ENCODE measurements at regions not wholly inside any gene's neighbourhood (a gene's known extent, or its start where the extent isn't known, plus 50 kb on each side); places are given as distances from the start of the nearest gene placed in this dataset.

GRCh38 chr16:73753931-73754330 lies 542.7 kb upstream of the PSMD7 start:
- no peaks in the 10 kb centered on the region for H3K9me3 ChIP-seq (ENCODE audit: control insufficient read depth, low read length)
- no peak for TF ChIP-seq CTCF (IDR thresholded peaks at IDR 0.05)
- no peaks in the 10 kb centered on the region for H3K27me3 ChIP-seq (ENCODE audit: control insufficient read depth, insufficient read depth, low read length)

GRCh38 chr16:73750639-73751038 lies 546.0 kb upstream of the PSMD7 start:
- H3K36me3 ChIP-seq (ENCODE audit: control insufficient read depth, insufficient read depth, low read length): no peaks in the 10 kb centered on the region
- H3K27ac ChIP-seq: no peak overlapping the region
- no peak overlapping the region for H3K9ac ChIP-seq
- H3K4me2 ChIP-seq (ENCODE audit: low read length): no peak overlapping the region
- H3K4me3 ChIP-seq (ENCODE audit: low read depth, low read length): no peak overlapping the region
- H2AFZ ChIP-seq: no peak overlapping the region
- TF ChIP-seq CTCF (IDR thresholded peaks at IDR 0.05): no peak
- H3K9me3 ChIP-seq (ENCODE audit: control insufficient read depth, low read length): no peaks in the 10 kb centered on the region
- H3K27me3 ChIP-seq (ENCODE audit: control insufficient read depth, insufficient read depth, low read length): no peaks in the 10 kb centered on the region
- H3K79me2 ChIP-seq: no peaks in the 10 kb centered on the region
- H3K4me1 ChIP-seq: no peaks in the 10 kb centered on the region

More at GRCh38 chr16:73753931-73754330, 542.7 kb upstream of the PSMD7 start:
- Histone ChIP-seq H3K4me1 (no peaks in the 10 kb centered on the region), H3K27ac (no peak overlapping the region), H3K4me2 (ENCODE audit: low read length) (no peak overlapping the region), H3K79me2 (no peaks in the 10 kb centered on the region), H3K36me3 (ENCODE audit: control insufficient read depth, insufficient read depth, low read length) (no peaks in the 10 kb centered on the region), H3K4me3 (ENCODE audit: low read depth, low read length) (no peak overlapping the region), H2AFZ (no peak overlapping the region), H3K9ac (no peak overlapping the region)

- no peak for TF ChIP-seq CTCF (IDR thresholded peaks at IDR 0.05)
- Histone ChIP-seq H3K27me3 (ENCODE audit: control insufficient read depth, insufficient read depth, low read length) (no peaks in the 10 kb centered on the region), H3K27ac (no peak overlapping the region), H3K36me3 (ENCODE audit: control insufficient read depth, insufficient read depth, low read length) (no peaks in the 10 kb centered on the region), H3K9me3 (ENCODE audit: control insufficient read depth, low read length) (no peaks in the 10 kb centered on the region), H3K79me2 (no peaks in the 10 kb centered on the region), H3K4me1 (no peaks in the 10 kb centered on the region), H3K9ac (no peak overlapping the region), H2AFZ (no peak overlapping the region), H3K4me3 (ENCODE audit: low read depth, low read length) (no peak overlapping the region), H3K4me2 (ENCODE audit: low read length) (no peak overlapping the region)
Observed at GRCh38 chr16:73747328-73747727, 549.3 kb upstream of the PSMD7 start.

- H3K4me2 ChIP-seq (ENCODE audit: low read length): no peak overlapping the region
Observed at GRCh38 chr16:73746554-73746953, 550.1 kb upstream of the PSMD7 start.

More at GRCh38 chr16:73746554-73746953, 550.1 kb upstream of the PSMD7 start:
- H3K9me3 ChIP-seq (ENCODE audit: control insufficient read depth, low read length): no peaks in the 10 kb centered on the region
- no peak overlapping the region for H2AFZ ChIP-seq
- H3K4me1 ChIP-seq: no peaks in the 10 kb centered on the region
- no peaks in the 10 kb centered on the region for H3K79me2 ChIP-seq
- no peak for TF ChIP-seq CTCF (IDR thresholded peaks at IDR 0.05)
- H3K27ac ChIP-seq: no peak overlapping the region
- H3K9ac ChIP-seq: no peak overlapping the region
- no peaks in the 10 kb centered on the region for H3K36me3 ChIP-seq (ENCODE audit: control insufficient read depth, insufficient read depth, low read length)
- no peak overlapping the region for H3K4me3 ChIP-seq (ENCODE audit: low read depth, low read length)
- no peaks in the 10 kb centered on the region for H3K27me3 ChIP-seq (ENCODE audit: control insufficient read depth, insufficient read depth, low read length)
